ENCODE measurements at regions not wholly inside any gene's neighbourhood (a gene's known extent, or its start where the extent isn't known, plus 50 kb on each side); places are given as distances from the start of the nearest gene placed in this dataset.
"Not testable (repeated sequence)": the region's sequence is repeated elsewhere in the genome, so short reads cannot be mapped to it uniquely, and the experiment has no call there.

- DNase-seq (ENCODE audit: low spot score) = no peak
These were observed 389.6 kb upstream of the MON1B start for GRCh38 chr16:76801357-76801756.

GRCh38 chr16:76816475-76816874, 374.5 kb upstream of the MON1B start:
- no peak for DNase-seq (ENCODE audit: low spot score)

- no peak for DNase-seq (ENCODE audit: low spot score)
These were observed 372.3 kb upstream of the MON1B start for GRCh38 chr16:76818606-76819181.

- no peak for DNase-seq (ENCODE audit: low spot score)
These were observed 371.6 kb upstream of the MON1B start for GRCh38 chr16:76819226-76819916.

GRCh38 chr16:76824221-76824620, 366.8 kb upstream of the MON1B start:
- no peak for DNase-seq (ENCODE audit: low spot score)

GRCh38 chr16:76824791-76825190, 366.2 kb upstream of the MON1B start:
- DNase-seq (ENCODE audit: low spot score) = no peak

GRCh38 chr16:76835339-76835738, 355.7 kb upstream of the MON1B start:
- no peak for DNase-seq (ENCODE audit: low spot score)

- no peak for DNase-seq (ENCODE audit: low spot score)
These were observed 355.1 kb upstream of the MON1B start for GRCh38 chr16:76835779-76836300.

GRCh38 chr16:76837872-76838271, 353.1 kb upstream of the MON1B start:
- no peak for DNase-seq (ENCODE audit: low spot score)

- no peak for DNase-seq (ENCODE audit: low spot score)
These were observed 336.8 kb upstream of the MON1B start for GRCh38 chr16:76854234-76854633.

GRCh38 chr16:76856112-76856511, 334.9 kb upstream of the MON1B start:
- DNase-seq (ENCODE audit: low spot score) = no peak

- no peak for DNase-seq (ENCODE audit: low spot score)
These were observed 333.6 kb upstream of the MON1B start for GRCh38 chr16:76857402-76857801.

- DNase-seq (ENCODE audit: low spot score) = no peak
These were observed 328.1 kb upstream of the MON1B start for GRCh38 chr16:76862901-76863300.

- DNase-seq (ENCODE audit: low spot score) = no peak
These were observed 324.0 kb upstream of the MON1B start for GRCh38 chr16:76866994-76867393.

- DNase-seq (ENCODE audit: low spot score) = no peak
These were observed 315.1 kb upstream of the MON1B start for GRCh38 chr16:76875898-76876297.

GRCh38 chr16:76879420-76879819, 311.6 kb upstream of the MON1B start:
- no peak for DNase-seq (ENCODE audit: low spot score)

GRCh38 chr16:76880523-76880922, 310.5 kb upstream of the MON1B start:
- not testable (repeated sequence) for DNase-seq (ENCODE audit: low spot score)

- no peak for DNase-seq (ENCODE audit: low spot score)
These were observed 308.9 kb upstream of the MON1B start for GRCh38 chr16:76882105-76882504.

- no peak for DNase-seq (ENCODE audit: low spot score)
These were observed 307.9 kb upstream of the MON1B start for GRCh38 chr16:76883076-76883475.

GRCh38 chr16:76885776-76886537, 305.0 kb upstream of the MON1B start:
- peak; percentile 48 for DNase-seq (ENCODE audit: low spot score)

- DNase-seq (ENCODE audit: low spot score) = no peak
These were observed 293.2 kb upstream of the MON1B start for GRCh38 chr16:76897816-76898215.

GRCh38 chr16:76899767-76900166, 291.2 kb upstream of the MON1B start:
- DNase-seq (ENCODE audit: low spot score) = no peak
